ENCODE measurements at regions not wholly inside any gene's neighbourhood (a gene's known extent, or its start where the extent isn't known, plus 50 kb on each side); places are given as distances from the start of the nearest gene placed in this dataset.

- no peak overlapping the region for H3K4me2 ChIP-seq (ENCODE audit: insufficient read depth, low read length)
- BruUV-seq (replicated peaks) = no TSS peak
- no peaks in the 10 kb centered on the region for H3K9me3 ChIP-seq (replicated peaks; ENCODE audit: control insufficient read depth, insufficient read depth, low read length)
- no peaks in the 10 kb centered on the region for H3K27me3 ChIP-seq (ENCODE audit: control insufficient read depth in 2 of 2, insufficient read depth in 2 of 2, low read length in 2 of 2)
- intact Hi-C loops (cut with micrococcal nuclease) (no loop called here), dilution Hi-C loops (cut with MboI; ENCODE audit: extremely low pct_ligation_motif_present, low sequenced_read_pairs) (no loop called here)
- H3K4me1 ChIP-seq (ENCODE audit: control insufficient read depth, extremely low read depth, insufficient read depth, low read length) = no peaks in the 10 kb centered on the region
- H2AFZ ChIP-seq (ENCODE audit: low read depth, low read length) = no peak overlapping the region
- no peak overlapping the region for H3K9ac ChIP-seq (replicated peaks; ENCODE audit: extremely low read depth, insufficient read depth, low read length)
- H3K4me3 ChIP-seq (replicated peaks in 1 of 3; ENCODE audit: insufficient read depth in 1 of 3, low read depth in 1 of 3, low read length in 3 of 3) = no peak overlapping the region
- FAIRE-seq (no peak), DNase-seq (ENCODE audit: low read depth, low spot score) (no peak)
- CTCF ChIA-PET = no interaction called here
- H4K20me1 ChIP-seq (replicated peaks; ENCODE audit: control insufficient read depth, extremely low read depth, insufficient read depth, low read length) = no peaks in the 10 kb centered on the region
- TF ChIP-seq, protein P1, sequence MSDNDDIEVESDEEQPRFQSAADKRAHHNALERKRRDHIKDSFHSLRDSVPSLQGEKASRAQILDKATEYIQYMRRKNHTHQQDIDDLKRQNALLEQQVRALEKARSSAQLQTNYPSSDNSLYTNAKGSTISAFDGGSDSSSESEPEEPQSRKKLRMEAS (IDR thresholded peaks at IDR 0.05; ENCODE audit: insufficient read depth, insufficient read length) = no peak
- no peak for TF ChIP-seq EZH2 (IDR thresholded peaks at IDR 0.05; ENCODE audit: borderline replicate concordance, low read depth, low read length, severe bottlenecking)
- no peak for TF ChIP-seq POLR2A (IDR thresholded peaks at IDR 0.05; ENCODE audit: low read depth, low read length)
- TF ChIP-seq JUN (IDR thresholded peaks at IDR 0.05; ENCODE audit: borderline replicate concordance, insufficient read depth, insufficient read length, low read depth) = no peak
- no peak for TF ChIP-seq FOS (IDR thresholded peaks at IDR 0.05; ENCODE audit: borderline replicate concordance, insufficient read depth, low read length)
- TF ChIP-seq MYC (IDR thresholded peaks at IDR 0.05; ENCODE audit: low read depth, low read length) = no peak
- TF ChIP-seq POLR2AphosphoS5 (IDR thresholded peaks at IDR 0.05; ENCODE audit: insufficient read depth, low read depth, low read length) = no peak
- no peak for TF ChIP-seq GATA2 (IDR thresholded peaks at IDR 0.05; ENCODE audit: insufficient read depth, insufficient read length, low read depth, low read length)
- TF ChIP-seq, protein P2, sequence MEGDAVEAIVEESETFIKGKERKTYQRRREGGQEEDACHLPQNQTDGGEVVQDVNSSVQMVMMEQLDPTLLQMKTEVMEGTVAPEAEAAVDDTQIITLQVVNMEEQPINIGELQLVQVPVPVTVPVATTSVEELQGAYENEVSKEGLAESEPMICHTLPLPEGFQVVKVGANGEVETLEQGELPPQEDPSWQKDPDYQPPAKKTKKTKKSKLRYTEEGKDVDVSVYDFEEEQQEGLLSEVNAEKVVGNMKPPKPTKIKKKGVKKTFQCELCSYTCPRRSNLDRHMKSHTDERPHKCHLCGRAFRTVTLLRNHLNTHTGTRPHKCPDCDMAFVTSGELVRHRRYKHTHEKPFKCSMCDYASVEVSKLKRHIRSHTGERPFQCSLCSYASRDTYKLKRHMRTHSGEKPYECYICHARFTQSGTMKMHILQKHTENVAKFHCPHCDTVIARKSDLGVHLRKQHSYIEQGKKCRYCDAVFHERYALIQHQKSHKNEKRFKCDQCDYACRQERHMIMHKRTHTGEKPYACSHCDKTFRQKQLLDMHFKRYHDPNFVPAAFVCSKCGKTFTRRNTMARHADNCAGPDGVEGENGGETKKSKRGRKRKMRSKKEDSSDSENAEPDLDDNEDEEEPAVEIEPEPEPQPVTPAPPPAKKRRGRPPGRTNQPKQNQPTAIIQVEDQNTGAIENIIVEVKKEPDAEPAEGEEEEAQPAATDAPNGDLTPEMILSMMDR (IDR thresholded peaks at IDR 0.05; ENCODE audit: extremely low read depth in 1 of 2, insufficient read depth in 1 of 2, low read depth in 1 of 2, low read length in 2 of 2) = no peak
- no peaks in the 10 kb centered on the region for H3K79me2 ChIP-seq (ENCODE audit: control insufficient read depth, insufficient read depth, low read length)
- no peak overlapping the region for H3K27ac ChIP-seq (ENCODE audit: insufficient read depth, low read depth, low read length)
- no peaks in the 10 kb centered on the region for H3K36me3 ChIP-seq (ENCODE audit: control insufficient read depth in 2 of 2, extremely low read depth in 1 of 2, insufficient read depth in 2 of 2, low read length in 2 of 2)
- POLR2A ChIA-PET = no interaction called here
- H3K9me1 ChIP-seq (replicated peaks; ENCODE audit: control insufficient read depth, extremely low read depth, insufficient read depth, low read length) = no peaks in the 10 kb centered on the region
These were observed 452.4 kb upstream of the WWC1 start for GRCh38 chr5:167839065-167839464.

Measured in endothelial cell of umbilical vein (primary cell).